ENCODE measurements at regions not wholly inside any gene's neighbourhood (a gene's known extent, or its start where the extent isn't known, plus 50 kb on each side); places are given as distances from the start of the nearest gene placed in this dataset.
"Not testable (repeated sequence)": the region's sequence is repeated elsewhere in the genome, so short reads cannot be mapped to it uniquely, and the experiment has no call there.

- Histone ChIP-seq H3K27me3 (ENCODE audit: control insufficient read depth in 1 of 2, insufficient read depth in 2 of 2, low read length in 2 of 2) (no peaks in the 10 kb centered on the region), H3K4me3 (ENCODE audit: low read depth in 1 of 2, low read length in 2 of 2) (no peak overlapping the region), H3K9ac (ENCODE audit: low read depth in 1 of 2, low read length in 2 of 2) (no peak overlapping the region), H3K4me1 (ENCODE audit: control insufficient read depth in 1 of 2, insufficient read depth in 2 of 2, low read length in 2 of 2) (no peaks in the 10 kb centered on the region), H3K36me3 (ENCODE audit: control insufficient read depth in 1 of 2, insufficient read depth in 2 of 2, low read length in 2 of 2) (no peaks in the 10 kb centered on the region), H3K27ac (ENCODE audit: low read depth, low read length) (no peak overlapping the region), H3K9me3 (ENCODE audit: control insufficient read depth in 1 of 2, low read length in 2 of 2) (peaks cover 0 to 2% of the 10 kb centered on the region in 2 donors)
These were observed 57.8 kb upstream of the ANKRD30A start for GRCh38 chr10:37067576-37067975.

GRCh38 chr10:37062296-37062695, 63.1 kb upstream of the ANKRD30A start:
- H3K4me1 ChIP-seq (ENCODE audit: control insufficient read depth in 1 of 2, insufficient read depth in 2 of 2, low read length in 2 of 2); H3K27me3 ChIP-seq (ENCODE audit: control insufficient read depth in 1 of 2, insufficient read depth in 2 of 2, low read length in 2 of 2); H3K27ac ChIP-seq (ENCODE audit: low read depth, low read length); H3K36me3 ChIP-seq (ENCODE audit: control insufficient read depth in 1 of 2, insufficient read depth in 2 of 2, low read length in 2 of 2); H3K9ac ChIP-seq (ENCODE audit: low read depth in 1 of 2, low read length in 2 of 2); H3K9me3 ChIP-seq (ENCODE audit: control insufficient read depth in 1 of 2, low read length in 2 of 2); H3K4me3 ChIP-seq (ENCODE audit: low read depth in 1 of 2, low read length in 2 of 2): not testable (repeated sequence)

GRCh38 chr10:37057261-37057660, 68.1 kb upstream of the ANKRD30A start:
- Histone ChIP-seq H3K9ac (ENCODE audit: low read depth in 1 of 2, low read length in 2 of 2) (no peak overlapping the region), H3K27ac (ENCODE audit: low read depth, low read length) (no peak overlapping the region), H3K36me3 (ENCODE audit: control insufficient read depth in 1 of 2, insufficient read depth in 2 of 2, low read length in 2 of 2) (no peaks in the 10 kb centered on the region), H3K4me3 (ENCODE audit: low read depth in 1 of 2, low read length in 2 of 2) (no peak overlapping the region), H3K27me3 (ENCODE audit: control insufficient read depth in 1 of 2, insufficient read depth in 2 of 2, low read length in 2 of 2) (no peaks in the 10 kb centered on the region), H3K9me3 (ENCODE audit: control insufficient read depth in 1 of 2, low read length in 2 of 2) (peaks cover under 1 to 2% of the 10 kb centered on the region in 2 donors), H3K4me1 (ENCODE audit: control insufficient read depth in 1 of 2, insufficient read depth in 2 of 2, low read length in 2 of 2) (no peaks in the 10 kb centered on the region)

- Histone ChIP-seq H3K27ac (ENCODE audit: low read depth, low read length) (no peak overlapping the region), H3K9ac (ENCODE audit: low read depth in 1 of 2, low read length in 2 of 2) (no peak overlapping the region), H3K36me3 (ENCODE audit: control insufficient read depth in 1 of 2, insufficient read depth in 2 of 2, low read length in 2 of 2) (no peaks in the 10 kb centered on the region), H3K4me3 (ENCODE audit: low read depth in 1 of 2, low read length in 2 of 2) (no peak overlapping the region), H3K4me1 (ENCODE audit: control insufficient read depth in 1 of 2, insufficient read depth in 2 of 2, low read length in 2 of 2) (no peaks in the 10 kb centered on the region), H3K27me3 (ENCODE audit: control insufficient read depth in 1 of 2, insufficient read depth in 2 of 2, low read length in 2 of 2) (no peaks in the 10 kb centered on the region), H3K9me3 (ENCODE audit: control insufficient read depth in 1 of 2, low read length in 2 of 2) (peaks cover 2 to 11% of the 10 kb centered on the region in 2 donors)
These were observed 71.9 kb upstream of the ANKRD30A start for GRCh38 chr10:37053476-37053875.

- not testable (repeated sequence) for H3K9ac ChIP-seq (ENCODE audit: low read depth in 1 of 2, low read length in 2 of 2); H3K27ac ChIP-seq (ENCODE audit: low read depth, low read length); H3K4me1 ChIP-seq (ENCODE audit: control insufficient read depth in 1 of 2, insufficient read depth in 2 of 2, low read length in 2 of 2); H3K27me3 ChIP-seq (ENCODE audit: control insufficient read depth in 1 of 2, insufficient read depth in 2 of 2, low read length in 2 of 2); H3K36me3 ChIP-seq (ENCODE audit: control insufficient read depth in 1 of 2, insufficient read depth in 2 of 2, low read length in 2 of 2); H3K4me3 ChIP-seq (ENCODE audit: low read depth in 1 of 2, low read length in 2 of 2)
- peaks cover 2 to 11% of the 10 kb centered on the region in 2 donors for H3K9me3 ChIP-seq (ENCODE audit: control insufficient read depth in 1 of 2, low read length in 2 of 2)
These were observed 75.4 kb upstream of the ANKRD30A start for GRCh38 chr10:37049982-37050381.

- H3K9me3 ChIP-seq (ENCODE audit: control insufficient read depth in 1 of 2, low read length in 2 of 2); H3K4me3 ChIP-seq (ENCODE audit: low read depth in 1 of 2, low read length in 2 of 2); H3K9ac ChIP-seq (ENCODE audit: low read depth in 1 of 2, low read length in 2 of 2); H3K27ac ChIP-seq (ENCODE audit: low read depth, low read length); H3K27me3 ChIP-seq (ENCODE audit: control insufficient read depth in 1 of 2, insufficient read depth in 2 of 2, low read length in 2 of 2); H3K36me3 ChIP-seq (ENCODE audit: control insufficient read depth in 1 of 2, insufficient read depth in 2 of 2, low read length in 2 of 2); H3K4me1 ChIP-seq (ENCODE audit: control insufficient read depth in 1 of 2, insufficient read depth in 2 of 2, low read length in 2 of 2): not testable (repeated sequence)
These were observed 81.1 kb upstream of the ANKRD30A start for GRCh38 chr10:37044319-37044718.

- Histone ChIP-seq H3K4me3 (ENCODE audit: low read depth in 1 of 2, low read length in 2 of 2) (no peak overlapping the region), H3K9ac (ENCODE audit: low read depth in 1 of 2, low read length in 2 of 2) (no peak overlapping the region), H3K4me1 (ENCODE audit: control insufficient read depth in 1 of 2, insufficient read depth in 2 of 2, low read length in 2 of 2) (no peaks in the 10 kb centered on the region), H3K27ac (ENCODE audit: low read depth, low read length) (no peak overlapping the region), H3K9me3 (ENCODE audit: control insufficient read depth in 1 of 2, low read length in 2 of 2) (peaks cover 0 to 11% of the 10 kb centered on the region in 2 donors), H3K36me3 (ENCODE audit: control insufficient read depth in 1 of 2, insufficient read depth in 2 of 2, low read length in 2 of 2) (no peaks in the 10 kb centered on the region), H3K27me3 (ENCODE audit: control insufficient read depth in 1 of 2, insufficient read depth in 2 of 2, low read length in 2 of 2) (no peaks in the 10 kb centered on the region)
These were observed 89.5 kb upstream of the ANKRD30A start for GRCh38 chr10:37035853-37036252.

GRCh38 chr10:37015498-37015897, 109.9 kb upstream of the ANKRD30A start:
- H3K36me3 ChIP-seq (ENCODE audit: control insufficient read depth in 1 of 2, insufficient read depth in 2 of 2, low read length in 2 of 2), result no peaks in the 10 kb centered on the region
- H3K4me1 ChIP-seq (ENCODE audit: control insufficient read depth in 1 of 2, insufficient read depth in 2 of 2, low read length in 2 of 2), result no peaks in the 10 kb centered on the region
- no peak overlapping the region for H3K27ac ChIP-seq (ENCODE audit: low read depth, low read length)
- no peak overlapping the region for H3K9ac ChIP-seq (ENCODE audit: low read depth in 1 of 2, low read length in 2 of 2)
- H3K27me3 ChIP-seq (ENCODE audit: control insufficient read depth in 1 of 2, insufficient read depth in 2 of 2, low read length in 2 of 2), result no peaks in the 10 kb centered on the region
- H3K4me3 ChIP-seq (ENCODE audit: low read depth in 1 of 2, low read length in 2 of 2), result no peak overlapping the region
- H3K9me3 ChIP-seq (ENCODE audit: control insufficient read depth in 1 of 2, low read length in 2 of 2), result peaks cover 2 to 9% of the 10 kb centered on the region in 2 donors

GRCh38 chr10:37010741-37011140, 114.7 kb upstream of the ANKRD30A start:
- Histone ChIP-seq H3K9me3 (ENCODE audit: control insufficient read depth in 1 of 2, low read length in 2 of 2) (no peaks in the 10 kb centered on the region), H3K27ac (ENCODE audit: low read depth, low read length) (no peak overlapping the region), H3K4me1 (ENCODE audit: control insufficient read depth in 1 of 2, insufficient read depth in 2 of 2, low read length in 2 of 2) (no peaks in the 10 kb centered on the region), H3K4me3 (ENCODE audit: low read depth in 1 of 2, low read length in 2 of 2) (no peak overlapping the region), H3K9ac (ENCODE audit: low read depth in 1 of 2, low read length in 2 of 2) (no peak overlapping the region), H3K27me3 (ENCODE audit: control insufficient read depth in 1 of 2, insufficient read depth in 2 of 2, low read length in 2 of 2) (no peaks in the 10 kb centered on the region), H3K36me3 (ENCODE audit: control insufficient read depth in 1 of 2, insufficient read depth in 2 of 2, low read length in 2 of 2) (no peaks in the 10 kb centered on the region)

GRCh38 chr10:37008276-37008675, 117.1 kb upstream of the ANKRD30A start:
- H3K27ac ChIP-seq (ENCODE audit: low read depth, low read length); H3K36me3 ChIP-seq (ENCODE audit: control insufficient read depth in 1 of 2, insufficient read depth in 2 of 2, low read length in 2 of 2); H3K4me3 ChIP-seq (ENCODE audit: low read depth in 1 of 2, low read length in 2 of 2); H3K9me3 ChIP-seq (ENCODE audit: control insufficient read depth in 1 of 2, low read length in 2 of 2); H3K27me3 ChIP-seq (ENCODE audit: control insufficient read depth in 1 of 2, insufficient read depth in 2 of 2, low read length in 2 of 2); H3K9ac ChIP-seq (ENCODE audit: low read depth in 1 of 2, low read length in 2 of 2); H3K4me1 ChIP-seq (ENCODE audit: control insufficient read depth in 1 of 2, insufficient read depth in 2 of 2, low read length in 2 of 2): not testable (repeated sequence)

GRCh38 chr10:37003126-37003525, 122.3 kb upstream of the ANKRD30A start:
- Histone ChIP-seq H3K36me3 (ENCODE audit: control insufficient read depth in 1 of 2, insufficient read depth in 2 of 2, low read length in 2 of 2) (no peaks in the 10 kb centered on the region), H3K27ac (ENCODE audit: low read depth, low read length) (no peak overlapping the region), H3K9me3 (ENCODE audit: control insufficient read depth in 1 of 2, low read length in 2 of 2) (peaks cover 0 to 2% of the 10 kb centered on the region in 2 donors)

More at GRCh38 chr10:37003126-37003525, 122.3 kb upstream of the ANKRD30A start:
- Histone ChIP-seq H3K4me3 (ENCODE audit: low read depth in 1 of 2, low read length in 2 of 2) (no peak overlapping the region), H3K4me1 (ENCODE audit: control insufficient read depth in 1 of 2, insufficient read depth in 2 of 2, low read length in 2 of 2) (no peaks in the 10 kb centered on the region), H3K27me3 (ENCODE audit: control insufficient read depth in 1 of 2, insufficient read depth in 2 of 2, low read length in 2 of 2) (no peaks in the 10 kb centered on the region), H3K9ac (ENCODE audit: low read depth in 1 of 2, low read length in 2 of 2) (no peak overlapping the region)
